GM11168 (cell line): ENCODE measurements at regions not wholly inside any gene's neighbourhood (a gene's known extent, or its start where the extent isn't known, plus 50 kb on each side); places are given as distances from the start of the nearest gene placed in this dataset.

ENCODE experiments used
- in situ Hi-C: fragments of 300-500 bp; cut with MboI; formaldehyde crosslinking; loops from one replicate; pipeline ENCODE4 v1.12.0; 2022; ENCODE audit warnings: low sequenced_read_pairs; ENCODE audit not compliant: unreplicated experiment

DNA sequence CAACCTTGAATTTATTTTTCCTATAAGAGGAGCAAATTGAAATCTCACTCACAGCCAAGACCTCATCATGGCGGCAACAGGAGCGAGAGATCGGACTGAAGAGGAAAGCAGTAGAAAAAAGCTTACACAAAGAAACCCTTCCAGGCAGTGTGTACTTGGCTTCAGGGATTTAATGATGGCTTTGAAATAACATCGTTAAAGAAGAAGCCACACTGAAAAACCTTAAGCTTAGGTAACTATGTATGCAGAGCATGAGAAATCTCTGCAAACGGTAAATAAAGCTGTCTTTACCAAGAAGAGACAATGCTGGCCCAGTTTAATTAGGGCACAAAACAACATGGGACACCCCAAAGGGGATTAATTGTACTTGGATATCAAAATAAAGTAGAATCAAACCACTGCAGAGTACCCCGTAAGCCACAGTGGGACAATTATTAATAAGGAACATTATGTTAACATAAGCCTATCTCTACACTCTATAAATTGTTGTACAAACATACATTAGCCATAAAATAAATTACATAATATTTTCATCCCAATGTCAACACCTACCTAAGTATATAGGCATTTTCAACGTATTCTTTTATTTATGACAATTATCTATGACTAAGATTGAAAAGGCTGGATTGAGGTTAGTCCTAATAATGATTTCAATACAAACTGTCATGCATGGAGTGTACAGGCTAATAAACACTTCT lies 360.2 kb upstream of the CHRM3 start:
- in situ Hi-C loops, result no loop called here

- in situ Hi-C loops, result no loop called here
Measured at GRCh38 chr1:239025223-239025622, 361.1 kb upstream of the CHRM3 start.

- in situ Hi-C loops, result no loop called here
Measured at GRCh38 chr1:239023732-239024360, 362.5 kb upstream of the CHRM3 start.

DNA sequence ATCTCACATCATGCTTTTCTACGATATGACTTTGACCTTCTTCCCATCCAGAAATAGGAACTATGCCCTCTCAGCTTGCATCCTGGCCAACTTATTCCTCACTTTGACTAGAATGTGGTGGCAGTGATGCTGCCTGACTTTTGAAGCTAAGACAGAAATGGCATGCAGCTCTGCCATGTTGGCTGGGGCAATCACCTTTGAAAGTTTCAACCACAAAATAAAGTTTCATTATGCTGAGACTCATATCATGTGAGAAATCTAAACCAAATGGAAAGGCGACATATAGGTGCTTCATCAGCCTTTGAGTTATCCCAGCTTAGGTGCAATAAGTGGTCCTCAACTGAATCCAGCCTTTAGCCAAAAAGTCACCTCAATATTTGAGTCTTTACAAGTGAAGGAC lies 370.0 kb upstream of the CHRM3 start:
- in situ Hi-C loops, result no loop called here

DNA sequence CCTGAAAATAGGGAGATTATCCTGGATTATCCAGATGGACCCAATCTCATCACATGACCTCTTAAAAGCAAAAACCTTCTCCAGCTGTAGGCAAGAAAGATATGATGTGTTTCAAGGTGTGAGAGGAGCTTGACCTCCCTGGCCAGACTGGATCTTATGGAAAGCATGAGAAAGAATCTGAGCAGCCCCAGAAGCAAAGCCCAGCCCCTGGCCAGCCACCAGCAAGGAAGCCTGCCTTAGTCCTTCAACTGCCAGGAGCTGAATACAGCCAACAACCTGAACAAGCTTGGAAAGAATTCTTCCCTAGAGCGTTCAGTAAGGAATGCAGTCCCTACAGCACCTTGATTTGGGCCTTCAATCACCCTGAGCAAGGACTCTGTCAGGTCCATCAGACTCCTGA lies 375.0 kb upstream of the CHRM3 start:
- in situ Hi-C loops, result no loop called here

DNA sequence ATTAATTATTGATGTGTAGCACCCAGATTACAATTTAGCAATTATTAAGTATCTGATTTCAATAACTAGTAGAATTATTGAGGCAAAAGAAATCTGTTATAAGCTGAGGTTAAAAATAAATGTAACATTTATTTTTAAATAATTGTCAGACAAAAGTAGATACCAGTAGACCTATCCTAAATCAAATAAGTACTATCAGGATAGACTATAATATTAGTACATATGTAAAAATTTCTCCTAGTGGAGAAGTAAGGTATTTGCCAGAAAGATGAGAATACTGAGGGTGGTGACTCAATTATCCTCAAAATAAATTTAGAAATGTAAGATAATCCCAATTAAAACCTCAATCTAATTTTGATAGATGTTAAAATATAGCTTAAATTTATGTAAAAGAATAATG lies 377.8 kb upstream of the CHRM3 start:
- in situ Hi-C loops, result no loop called here

DNA sequence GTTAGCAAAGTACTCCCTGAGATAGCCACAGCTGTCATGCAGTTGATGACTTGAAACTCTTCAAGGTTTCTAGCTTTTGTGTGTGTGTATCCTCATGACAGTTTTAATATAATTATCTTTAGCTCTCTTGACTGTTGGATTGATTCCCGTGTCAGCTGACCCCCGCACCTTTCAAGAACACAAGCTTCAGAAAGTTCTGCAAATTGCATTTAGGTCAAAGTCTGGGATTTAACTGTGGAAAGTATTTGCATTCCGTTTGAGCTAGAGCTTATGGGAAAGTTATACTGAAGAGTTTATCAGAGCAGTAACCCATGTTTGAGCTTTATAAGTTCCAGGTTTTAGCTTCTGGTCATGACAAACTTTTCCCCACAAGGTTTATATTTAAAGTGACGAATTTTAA lies 380.1 kb upstream of the CHRM3 start:
- in situ Hi-C loops, result no loop called here

GRCh38 chr1:238999944-239000343 lies 386.4 kb upstream of the CHRM3 start:
- in situ Hi-C loops, result no loop called here

GRCh38 chr1:238998577-238998976 lies 387.8 kb upstream of the CHRM3 start:
- in situ Hi-C loops, result no loop called here

DNA sequence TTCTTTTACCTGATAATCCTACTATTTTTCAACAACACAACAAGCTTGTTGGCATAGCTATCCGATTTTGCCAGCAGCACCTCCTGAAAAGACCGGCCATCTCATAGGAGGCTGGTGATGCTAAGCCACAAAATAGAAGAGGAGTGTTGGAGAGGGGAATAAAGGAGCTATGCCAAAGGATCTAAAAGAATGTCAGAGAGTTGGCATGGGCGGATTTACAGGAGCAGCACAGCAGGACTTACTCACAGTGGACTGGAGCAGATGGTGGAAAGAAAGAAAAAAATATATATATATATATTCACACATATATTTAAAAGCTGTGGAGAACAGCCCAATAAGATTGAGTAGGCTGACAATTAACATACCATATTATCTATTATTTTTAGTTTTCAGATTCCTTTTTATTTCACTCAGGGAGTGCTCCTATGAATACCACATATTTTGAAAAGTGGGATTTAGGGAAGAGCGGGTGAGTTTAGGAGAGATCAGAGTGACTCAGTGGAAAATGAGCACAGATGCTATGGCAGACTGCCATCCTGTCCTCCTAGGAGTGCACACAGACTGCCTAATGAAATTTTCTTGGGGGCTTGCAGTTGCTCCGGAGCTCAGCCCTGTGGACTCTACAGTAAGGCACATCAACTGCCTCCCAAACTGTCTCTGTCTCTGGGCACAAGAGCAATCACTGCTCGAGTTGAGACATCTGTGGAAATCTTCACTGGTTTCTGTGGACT lies 394.4 kb upstream of the CHRM3 start:
- in situ Hi-C loops, result no loop called here

GRCh38 chr1:238985312-238985711 lies 401.1 kb upstream of the CHRM3 start:
- in situ Hi-C loops, result no loop called here

DNA sequence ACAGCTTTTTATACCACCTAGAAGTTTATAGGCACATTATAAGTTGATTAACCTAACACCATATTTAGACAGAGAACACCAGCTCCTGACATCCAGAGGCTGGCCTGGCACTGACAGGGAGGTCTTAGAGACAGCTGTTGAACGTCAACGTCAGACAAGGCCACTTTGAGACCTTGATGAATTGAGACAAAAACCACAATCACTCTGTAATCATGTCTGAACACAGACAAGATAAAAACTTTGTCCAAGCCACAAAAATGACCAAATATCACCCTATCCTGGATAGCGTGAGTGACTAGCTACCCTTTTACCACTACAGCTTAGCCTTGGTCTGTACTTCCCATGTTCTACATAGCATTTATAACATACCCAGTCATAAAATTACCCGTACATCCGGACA lies 403.6 kb upstream of the CHRM3 start:
- in situ Hi-C loops, result no loop called here

- in situ Hi-C loops, result no loop called here
Measured at GRCh38 chr1:238981317-238981933, 404.9 kb upstream of the CHRM3 start.

- in situ Hi-C loops, result no loop called here
Measured at GRCh38 chr1:238980053-238980452, 406.3 kb upstream of the CHRM3 start.

DNA sequence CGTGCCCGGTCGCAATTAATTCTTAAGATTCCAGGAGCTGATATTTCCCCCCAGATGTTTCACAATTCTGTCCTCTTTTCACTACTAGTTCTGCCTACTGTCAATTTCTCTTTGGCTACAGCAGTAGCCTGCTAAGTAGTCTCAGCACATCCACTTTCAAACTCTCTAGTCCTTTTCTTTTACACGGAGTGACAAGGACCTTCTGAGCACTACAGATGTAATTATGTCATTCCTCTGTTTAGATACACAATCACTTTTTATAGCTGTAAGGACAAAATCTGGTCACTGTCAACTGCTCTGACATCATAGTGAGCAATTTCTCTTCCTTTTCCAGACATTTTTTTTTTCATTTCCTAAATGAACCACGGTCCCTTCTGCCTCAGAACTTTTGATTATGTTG lies 421.7 kb upstream of the CHRM3 start:
- in situ Hi-C loops, result no loop called here

DNA sequence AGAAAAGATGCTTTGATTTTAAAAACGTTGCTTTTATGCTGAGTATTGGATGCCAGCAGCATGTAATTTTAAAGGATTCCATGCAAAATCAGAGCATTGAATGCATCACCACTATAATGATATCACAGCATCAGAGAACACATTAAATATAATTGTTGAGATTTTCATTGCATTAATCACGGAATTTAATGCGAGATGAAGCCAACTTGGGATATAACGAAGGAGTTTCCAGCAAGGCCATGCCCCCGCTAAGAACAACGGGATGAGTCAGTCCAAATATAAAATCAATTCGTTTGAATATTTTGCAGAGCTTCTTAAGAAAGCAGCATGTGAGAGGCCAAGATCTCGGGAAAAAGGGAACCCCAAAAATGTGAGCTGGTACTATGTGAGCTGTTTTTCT lies 423.4 kb upstream of the CHRM3 start:
- in situ Hi-C loops, result no loop called here

GRCh38 chr1:238961790-238962189 lies 424.6 kb upstream of the CHRM3 start:
- in situ Hi-C loops, result no loop called here

GRCh38 chr1:238960071-238960470 lies 426.3 kb upstream of the CHRM3 start:
- in situ Hi-C loops, result no loop called here

GRCh38 chr1:238955934-238956333 lies 430.4 kb upstream of the CHRM3 start:
- in situ Hi-C loops, result no loop called here

DNA sequence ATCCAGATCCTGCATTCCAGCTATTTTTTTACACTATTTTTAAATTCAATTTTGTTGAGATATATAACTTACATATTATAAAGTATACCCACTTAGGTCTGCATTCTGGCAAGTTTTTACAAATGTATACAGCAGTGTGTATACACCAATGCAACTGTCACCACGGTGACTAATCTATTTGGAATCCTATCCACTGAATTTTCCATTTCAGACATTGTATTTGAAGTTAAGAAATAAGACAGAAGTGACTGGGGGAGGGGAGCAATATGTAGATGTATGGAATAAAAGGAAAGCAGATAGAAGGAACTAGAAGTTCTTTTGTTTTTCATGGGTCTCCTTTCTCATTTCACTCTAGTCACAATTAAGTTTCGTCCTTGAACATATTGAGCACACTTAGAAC lies 431.5 kb upstream of the CHRM3 start:
- in situ Hi-C loops, result no loop called here

DNA sequence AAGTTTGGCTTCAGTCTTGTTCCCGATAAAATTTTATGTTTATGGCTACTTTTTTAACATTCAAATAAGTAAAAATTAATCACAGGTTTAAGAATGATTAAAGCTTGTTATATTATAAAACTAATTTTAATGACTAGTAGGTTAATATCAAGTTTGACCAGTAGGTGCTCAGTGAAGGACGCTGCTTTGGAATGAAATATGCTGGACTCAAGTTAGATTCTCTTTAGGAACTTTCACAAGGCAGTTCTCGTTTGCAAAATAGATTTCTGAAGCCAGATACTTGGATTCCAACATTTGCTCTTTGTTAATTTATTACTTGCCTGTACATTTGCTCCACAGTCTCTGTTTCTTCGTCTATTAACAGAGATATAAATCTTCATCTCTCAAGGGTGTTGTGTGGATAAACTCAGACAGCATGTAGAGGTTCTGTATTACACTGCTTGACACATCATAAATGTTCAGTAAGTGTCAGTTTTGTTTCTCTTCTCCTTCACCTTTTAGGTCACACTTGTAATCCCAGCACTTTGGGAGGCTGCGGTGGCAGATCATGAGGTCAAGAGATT lies 432.8 kb upstream of the CHRM3 start:
- in situ Hi-C loops, result no loop called here
